GM10266 (cell line): ENCODE measurements at regions not wholly inside any gene's neighbourhood (a gene's known extent, or its start where the extent isn't known, plus 50 kb on each side); places are given as distances from the start of the nearest gene placed in this dataset.

Experiments
- DNase-seq: peaks from one replicate; pipeline ENCODE4 v3.0.0; 2012; ENCODE audit errors: extremely low spot score
- TF ChIP-seq, protein P1 (sequence below): IDR thresholded peaks from 2 replicates; pipeline ENCODE4 v1.5.1; 2012; ENCODE audit warnings: mild to moderate bottlenecking, low read depth; ENCODE audit not compliant: control insufficient read depth, insufficient read depth; ENCODE audit errors: missing control alignments

DNA sequence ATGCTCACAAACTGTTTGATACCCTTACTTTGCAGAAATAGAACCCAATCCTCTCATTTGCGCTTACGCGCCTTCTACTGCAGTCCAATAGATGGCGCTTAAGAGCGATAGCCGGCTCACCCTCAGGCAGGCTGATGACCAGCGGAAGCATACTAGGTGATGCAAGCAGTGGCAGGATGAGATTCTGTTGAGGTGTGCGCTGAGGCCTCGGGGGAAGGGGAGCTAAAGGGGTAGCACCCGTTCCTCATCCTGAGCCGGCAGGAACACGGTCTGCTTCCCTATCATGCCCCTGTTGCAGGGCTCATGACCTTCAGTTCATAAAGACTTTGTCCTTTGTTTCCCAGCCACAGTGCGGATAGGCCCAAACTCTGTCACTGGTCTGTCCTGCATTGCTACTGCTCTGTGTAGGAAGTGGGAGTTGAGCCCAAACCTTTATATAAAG is 628.9 kb downstream of the TLL1 start:
- peak; percentile 16 for DNase-seq
- TF ChIP-seq, protein P1, sequence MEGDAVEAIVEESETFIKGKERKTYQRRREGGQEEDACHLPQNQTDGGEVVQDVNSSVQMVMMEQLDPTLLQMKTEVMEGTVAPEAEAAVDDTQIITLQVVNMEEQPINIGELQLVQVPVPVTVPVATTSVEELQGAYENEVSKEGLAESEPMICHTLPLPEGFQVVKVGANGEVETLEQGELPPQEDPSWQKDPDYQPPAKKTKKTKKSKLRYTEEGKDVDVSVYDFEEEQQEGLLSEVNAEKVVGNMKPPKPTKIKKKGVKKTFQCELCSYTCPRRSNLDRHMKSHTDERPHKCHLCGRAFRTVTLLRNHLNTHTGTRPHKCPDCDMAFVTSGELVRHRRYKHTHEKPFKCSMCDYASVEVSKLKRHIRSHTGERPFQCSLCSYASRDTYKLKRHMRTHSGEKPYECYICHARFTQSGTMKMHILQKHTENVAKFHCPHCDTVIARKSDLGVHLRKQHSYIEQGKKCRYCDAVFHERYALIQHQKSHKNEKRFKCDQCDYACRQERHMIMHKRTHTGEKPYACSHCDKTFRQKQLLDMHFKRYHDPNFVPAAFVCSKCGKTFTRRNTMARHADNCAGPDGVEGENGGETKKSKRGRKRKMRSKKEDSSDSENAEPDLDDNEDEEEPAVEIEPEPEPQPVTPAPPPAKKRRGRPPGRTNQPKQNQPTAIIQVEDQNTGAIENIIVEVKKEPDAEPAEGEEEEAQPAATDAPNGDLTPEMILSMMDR, result peak; percentile 47

DNA sequence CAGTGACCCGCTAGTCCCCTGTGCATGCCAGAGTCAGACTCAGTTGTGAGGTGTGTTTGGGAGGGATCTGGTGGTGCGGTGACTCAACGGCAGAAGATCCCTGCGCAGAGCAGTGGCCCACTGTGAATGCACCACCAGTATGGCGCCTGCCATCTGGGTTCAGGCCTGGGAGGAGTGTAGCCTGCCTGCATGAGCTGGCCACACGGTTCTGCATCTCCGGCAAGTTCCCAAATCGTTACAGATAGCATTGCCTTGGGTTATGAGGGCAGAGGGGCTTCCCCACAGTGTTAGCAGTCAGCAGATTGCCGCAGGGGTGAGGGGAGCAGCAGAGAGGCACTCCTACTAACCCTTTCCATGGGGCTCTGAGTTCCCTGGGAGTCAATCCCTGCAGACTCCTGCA is 629.6 kb downstream of the TLL1 start:
- DNase-seq, result no peak
- TF ChIP-seq, protein P1, result no peak

DNA sequence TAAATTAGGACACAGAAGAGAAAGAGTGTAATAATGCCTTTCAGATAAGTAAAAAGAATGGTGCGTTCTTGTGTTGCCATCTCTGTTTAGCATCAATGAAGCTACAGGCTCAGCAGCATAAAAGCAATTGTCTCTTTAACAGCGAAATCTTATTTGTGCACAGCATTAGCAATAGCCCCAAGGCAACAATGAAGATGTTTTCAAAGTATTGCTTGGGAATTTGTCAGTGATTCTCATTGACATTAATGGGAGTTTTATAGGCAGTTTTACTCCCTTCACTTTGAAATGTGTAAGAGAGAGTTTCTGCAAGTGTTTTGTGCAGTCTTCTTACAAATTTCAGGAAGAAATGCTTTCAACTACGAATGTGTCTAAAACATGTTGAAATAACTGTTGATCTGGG is 633.0 kb downstream of the TLL1 start:
- no peak for DNase-seq
- TF ChIP-seq, protein P1, result no peak

DNA sequence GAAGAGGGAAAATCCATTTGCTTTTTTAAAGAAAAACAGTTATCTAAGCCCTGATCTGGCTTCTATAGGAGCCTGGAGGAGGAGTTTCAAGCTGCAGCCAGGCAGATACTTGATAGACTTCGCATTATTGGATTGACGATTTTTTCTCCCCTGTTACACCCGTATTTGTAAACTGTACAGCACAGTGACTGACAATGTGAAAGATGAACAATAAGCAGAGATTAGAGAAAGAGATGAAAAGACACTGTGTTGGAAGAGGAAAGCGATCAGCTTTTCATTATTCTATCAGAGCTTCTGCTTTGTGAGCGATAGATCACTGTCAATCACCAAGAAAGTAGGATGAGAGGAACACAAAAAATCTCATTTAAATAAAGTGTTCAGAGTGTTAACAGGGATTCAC is 639.2 kb downstream of the TLL1 start:
- TF ChIP-seq, protein P1, result no peak
- DNase-seq, result no peak

DNA sequence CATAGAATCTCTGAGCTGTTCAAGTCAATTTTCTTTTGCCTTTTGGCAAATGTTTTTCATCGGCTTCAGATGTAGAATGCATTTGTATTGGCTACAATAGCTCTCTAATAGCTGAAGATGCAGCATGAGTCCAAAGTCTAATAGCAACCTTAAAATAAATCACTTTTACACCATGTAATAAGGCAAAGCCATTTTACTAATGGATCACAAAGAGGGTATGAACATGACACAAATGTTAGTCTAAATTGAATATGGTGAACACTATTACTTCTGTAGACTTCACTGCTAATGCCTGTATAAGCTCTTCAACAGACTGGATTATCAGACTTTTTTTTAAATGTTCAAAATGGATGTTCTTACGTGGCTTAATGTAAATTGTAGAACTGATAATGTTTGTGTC is 645.3 kb downstream of the TLL1 start:
- no peak for DNase-seq

DNA sequence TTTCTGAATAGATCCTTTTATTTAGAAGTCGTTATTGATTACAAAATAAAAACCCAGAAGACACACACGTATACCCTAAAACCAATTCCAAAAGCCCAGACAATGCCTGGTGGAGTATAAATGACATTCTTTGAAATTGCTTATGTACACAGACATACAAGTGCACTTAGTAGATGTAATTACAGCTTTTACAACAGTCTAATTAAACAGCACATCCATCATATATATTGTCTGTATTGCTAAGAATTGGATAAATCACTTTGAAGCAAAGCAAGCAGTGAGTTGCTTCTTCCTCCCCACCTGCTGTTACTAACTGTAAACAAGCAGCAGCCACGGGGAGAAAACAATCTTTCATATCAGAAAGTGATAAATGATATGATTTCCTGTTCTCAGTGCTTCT is 645.7 kb downstream of the TLL1 start:
- DNase-seq, result no peak
- TF ChIP-seq, protein P1, result no peak

More for the DNA sequence above, 645.3 kb downstream of the TLL1 start:
- TF ChIP-seq, protein P1, result no peak

DNA sequence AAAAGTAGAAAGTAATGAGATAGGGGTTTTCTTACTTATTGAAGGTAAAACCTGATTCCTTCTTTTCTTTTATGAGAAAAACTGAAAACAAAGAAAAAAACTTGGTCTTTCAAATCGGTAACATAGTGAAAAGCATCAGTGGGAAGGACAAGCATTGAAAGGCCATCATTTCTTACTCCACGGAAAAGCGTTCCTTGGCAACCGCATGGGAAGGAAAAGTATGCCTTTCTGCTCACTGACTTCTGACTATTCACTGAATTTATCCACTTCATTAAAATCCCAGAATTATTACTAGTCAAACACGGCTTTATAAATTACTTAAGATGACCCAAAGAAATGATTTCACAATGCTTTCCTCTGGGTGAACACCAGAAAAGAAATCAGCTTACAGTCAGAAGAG is 646.7 kb downstream of the TLL1 start:
- TF ChIP-seq, protein P1, result no peak
- DNase-seq, result no peak

DNA sequence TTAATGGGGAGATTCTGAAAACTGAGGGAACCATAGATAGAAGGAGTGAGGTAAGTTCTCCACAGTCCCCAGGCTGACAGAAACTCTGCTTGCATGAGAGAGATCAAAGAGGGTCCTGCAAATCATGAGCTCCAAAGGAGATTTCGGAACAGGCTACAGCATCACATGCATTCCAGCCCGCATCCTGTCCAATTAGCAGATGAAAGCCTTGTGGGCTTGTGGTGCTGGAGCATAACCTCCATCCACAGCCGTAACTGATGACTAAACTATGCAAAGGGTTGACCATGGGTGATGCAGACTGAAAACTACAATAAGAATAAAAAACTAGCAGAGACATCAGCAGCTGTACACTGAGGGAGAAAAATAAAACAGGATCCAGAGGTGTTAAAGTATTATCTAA is 654.5 kb downstream of the TLL1 start:
- TF ChIP-seq, protein P1, result no peak
- no peak for DNase-seq
